GM21723 (cell line): ENCODE measurements at regions not wholly inside any gene's neighbourhood (a gene's known extent, or its start where the extent isn't known, plus 50 kb on each side); places are given as distances from the start of the nearest gene placed in this dataset.
"Not testable (repeated sequence)": the region's sequence is repeated elsewhere in the genome, so short reads cannot be mapped to it uniquely, and the experiment has no call there.

Experiments
- ATAC-seq: cut with Tn5 transposase; IDR thresholded peaks from one replicate; pipeline ENCODE4 v1.9.1; 2021; ENCODE audit warnings: mild to moderate bottlenecking, moderate library complexity; ENCODE audit not compliant: unreplicated experiment

DNA sequence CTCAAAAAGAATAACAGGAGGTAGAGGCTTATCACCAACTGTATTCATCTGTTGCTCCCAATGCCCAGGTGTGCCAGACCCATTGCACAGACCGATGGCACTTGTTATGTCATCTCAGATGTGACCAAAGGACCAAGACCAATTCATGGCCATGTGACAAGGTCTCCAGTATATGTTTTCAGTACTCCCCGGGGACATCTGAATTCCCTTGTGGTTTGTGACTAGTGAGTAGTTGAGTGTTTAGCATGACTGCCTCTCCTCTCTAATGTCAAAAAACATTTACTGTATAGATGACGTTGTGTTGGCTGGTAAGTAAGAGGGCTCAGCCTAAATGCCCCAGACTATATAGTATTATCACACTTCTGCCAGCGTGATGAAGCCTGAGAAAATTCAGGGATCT lies 202.1 kb upstream of the SMIM30 start:
- no peak for ATAC-seq

DNA sequence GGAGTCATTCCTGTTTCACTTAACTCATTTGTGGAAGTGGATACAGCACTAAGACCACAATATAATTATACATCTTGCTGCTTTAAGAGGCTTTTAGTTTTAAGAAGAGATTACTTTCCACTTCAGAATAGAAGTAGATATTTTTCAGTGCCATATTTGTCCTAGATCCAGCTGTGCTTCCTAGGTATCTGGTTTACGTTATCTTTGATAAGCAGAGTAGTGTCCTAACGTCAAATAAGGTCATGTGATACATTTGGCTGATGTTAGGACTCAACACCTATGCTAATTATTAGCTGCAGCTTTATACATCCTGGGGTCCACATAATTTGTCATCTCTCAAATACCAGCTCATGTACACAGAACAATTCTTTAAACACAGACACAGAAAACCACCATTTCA lies 196.2 kb upstream of the SMIM30 start:
- ATAC-seq: no peak

DNA sequence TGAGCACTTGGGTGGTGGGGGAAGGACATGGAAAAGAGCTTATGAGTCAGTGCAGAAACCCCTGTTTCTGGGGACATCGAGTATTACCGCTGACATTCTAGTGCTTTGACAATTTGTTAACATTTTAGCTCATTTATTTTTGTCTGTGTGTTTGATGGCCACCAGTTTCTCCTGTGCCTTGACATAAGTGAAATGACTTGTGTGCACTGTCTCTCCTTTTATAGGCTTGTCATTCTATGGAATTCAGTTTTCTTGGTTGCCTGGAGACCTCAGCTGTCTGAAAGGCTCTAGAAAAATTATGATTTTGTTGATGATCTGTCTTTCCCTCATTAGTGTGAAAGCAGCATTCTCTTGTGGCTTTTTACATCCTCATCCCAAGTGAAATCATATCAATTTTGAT lies 190.0 kb upstream of the SMIM30 start:
- no peak for ATAC-seq

DNA sequence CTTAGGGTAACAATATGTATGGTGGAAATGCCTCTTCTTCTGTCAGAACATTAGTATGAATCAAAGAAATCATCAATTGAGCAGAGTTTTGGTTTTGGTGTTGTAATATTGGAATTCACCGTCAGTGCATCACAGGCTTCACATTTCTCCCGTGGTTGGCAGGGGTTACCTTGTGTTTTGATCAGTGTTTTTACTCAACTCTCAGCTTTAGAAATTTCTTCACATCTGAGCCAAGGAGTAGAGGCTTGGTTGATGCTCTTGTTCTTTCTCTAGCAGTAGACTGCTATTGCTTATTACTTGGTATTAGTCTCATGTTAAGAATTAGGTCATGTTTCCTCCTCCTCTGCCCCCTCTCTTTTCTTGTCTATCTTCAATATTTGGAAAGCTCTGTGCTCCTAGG lies 188.8 kb upstream of the SMIM30 start:
- no peak for ATAC-seq

DNA sequence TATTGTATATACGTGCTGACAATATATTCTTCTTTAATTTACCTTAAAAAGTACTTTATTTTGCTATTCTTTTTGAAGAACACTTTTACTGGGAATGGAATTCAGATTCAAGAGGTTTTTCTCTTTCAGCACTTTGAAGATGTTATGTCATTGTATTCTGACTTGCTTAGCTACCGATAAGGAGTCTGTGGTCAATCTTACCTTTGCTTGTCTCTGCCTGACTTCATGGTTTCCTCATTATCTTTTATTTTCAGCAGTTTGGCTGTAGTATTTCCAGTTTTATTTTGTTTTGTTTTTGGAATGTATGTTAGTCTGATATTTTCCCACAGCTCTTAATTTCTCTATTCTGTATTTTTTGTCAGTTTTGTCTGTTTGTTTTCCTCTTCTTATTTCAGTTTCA lies 187.9 kb upstream of the SMIM30 start:
- ATAC-seq: no peak

DNA sequence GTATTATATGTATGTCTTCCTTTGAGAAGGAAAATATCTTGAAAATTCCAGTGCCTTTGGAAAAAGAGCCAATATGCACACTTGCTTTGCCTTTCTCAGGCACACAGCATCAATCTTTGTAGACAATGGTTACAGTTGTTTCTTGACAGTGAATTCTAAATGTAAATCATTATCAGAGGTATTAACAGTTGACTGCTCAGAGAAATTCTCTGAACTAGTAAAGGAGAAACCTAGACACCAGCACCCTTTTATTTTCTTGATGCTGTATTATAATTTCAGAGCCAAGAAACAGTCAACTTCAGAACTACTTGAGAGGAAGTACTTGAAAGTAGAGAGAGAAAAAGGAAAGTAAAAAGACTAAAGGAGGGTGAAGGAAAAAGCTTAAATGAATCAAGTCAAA lies 185.8 kb upstream of the SMIM30 start:
- no peak for ATAC-seq

DNA sequence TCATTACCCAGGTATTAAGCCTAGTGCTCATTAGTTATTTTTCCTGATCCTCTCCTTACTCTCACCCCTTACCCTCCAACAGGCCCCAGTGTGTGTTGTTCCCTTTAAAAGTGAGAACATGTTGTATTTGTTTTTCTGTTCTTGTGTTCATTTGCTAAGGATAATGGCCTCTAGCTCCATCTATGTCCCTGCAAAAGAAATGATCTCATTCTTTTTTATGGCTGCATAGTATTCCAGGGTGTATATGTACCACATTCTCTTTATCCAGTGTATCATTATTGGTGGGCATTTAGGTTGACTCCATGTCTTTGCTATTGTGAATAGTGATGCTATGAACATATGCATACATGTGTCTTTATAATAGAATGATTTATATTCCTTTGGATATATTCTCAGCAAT lies 185.0 kb upstream of the SMIM30 start:
- ATAC-seq: not testable (repeated sequence)

DNA sequence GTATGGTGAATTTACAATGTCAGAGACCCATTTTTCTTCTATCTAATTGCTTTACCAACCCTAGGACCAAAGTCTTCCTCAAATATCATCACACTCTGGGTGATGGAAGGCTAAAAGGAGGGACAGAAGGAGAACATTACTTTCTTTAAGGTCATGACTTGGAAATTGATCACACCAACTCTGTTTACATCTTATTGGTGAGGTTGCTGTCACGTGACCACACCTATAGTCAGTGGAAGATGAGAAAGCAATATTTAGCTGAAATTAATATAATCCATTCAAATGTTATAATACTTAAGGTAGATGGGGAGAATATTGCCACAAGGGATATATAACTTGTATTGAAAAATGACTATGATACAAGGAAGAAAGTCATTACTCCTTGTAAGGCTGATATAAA lies 183.6 kb upstream of the SMIM30 start:
- no peak for ATAC-seq

DNA sequence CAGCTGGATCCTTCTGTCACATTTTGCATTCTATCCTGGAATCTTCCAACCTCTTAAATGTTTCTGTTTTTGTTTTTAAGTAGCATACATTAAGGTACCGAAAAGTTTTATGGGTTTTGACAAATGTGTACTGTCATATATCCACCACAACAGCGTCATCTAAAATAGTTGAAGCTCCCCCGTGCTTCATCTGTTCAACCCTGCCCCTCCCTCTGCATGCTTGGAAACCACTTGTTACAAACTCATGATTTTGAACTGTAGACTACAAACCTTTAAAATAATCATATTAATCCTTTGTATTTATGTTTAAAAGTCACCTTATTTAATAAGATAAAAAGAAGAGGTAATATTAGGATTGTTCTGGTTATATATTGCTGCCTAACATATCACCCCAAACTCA lies 182.8 kb upstream of the SMIM30 start:
- ATAC-seq: no peak

DNA sequence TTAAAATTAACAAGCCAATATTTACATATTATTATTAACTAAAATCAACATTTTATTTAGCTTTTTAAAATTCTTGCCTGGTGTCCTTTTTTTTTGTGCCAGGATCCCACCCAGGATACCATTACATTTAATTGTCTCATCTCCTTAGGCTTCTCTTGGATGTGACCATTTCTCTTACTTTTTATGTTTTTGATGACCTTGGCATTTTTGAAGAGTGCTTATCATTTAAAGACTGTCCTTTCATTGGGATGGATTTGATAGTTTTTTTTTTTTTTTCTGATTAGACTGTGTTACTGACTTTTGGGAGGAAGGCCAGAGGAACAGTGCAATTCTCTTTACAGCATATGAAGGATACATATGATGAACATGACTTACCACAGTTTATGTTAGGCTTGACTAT lies 181.4 kb upstream of the SMIM30 start:
- no peak for ATAC-seq

DNA sequence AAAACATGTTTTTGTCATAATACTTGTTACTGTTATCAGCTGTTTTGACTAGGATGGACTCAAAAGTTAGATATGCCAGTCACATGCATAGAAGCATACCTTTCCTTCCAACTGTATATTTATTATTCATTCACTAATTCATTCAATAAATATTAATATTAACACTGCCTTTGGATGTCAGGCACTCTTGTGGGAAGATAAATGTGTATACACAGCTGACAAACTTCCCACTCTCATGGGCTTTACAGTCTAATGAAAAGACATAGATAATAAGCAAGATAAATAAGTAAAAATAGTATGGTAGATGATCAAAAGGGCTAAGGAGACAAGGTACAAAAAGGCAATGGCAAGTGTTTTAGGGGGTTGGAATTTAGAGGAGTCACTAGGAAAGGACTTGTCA lies 180.1 kb upstream of the SMIM30 start:
- ATAC-seq: no peak

DNA sequence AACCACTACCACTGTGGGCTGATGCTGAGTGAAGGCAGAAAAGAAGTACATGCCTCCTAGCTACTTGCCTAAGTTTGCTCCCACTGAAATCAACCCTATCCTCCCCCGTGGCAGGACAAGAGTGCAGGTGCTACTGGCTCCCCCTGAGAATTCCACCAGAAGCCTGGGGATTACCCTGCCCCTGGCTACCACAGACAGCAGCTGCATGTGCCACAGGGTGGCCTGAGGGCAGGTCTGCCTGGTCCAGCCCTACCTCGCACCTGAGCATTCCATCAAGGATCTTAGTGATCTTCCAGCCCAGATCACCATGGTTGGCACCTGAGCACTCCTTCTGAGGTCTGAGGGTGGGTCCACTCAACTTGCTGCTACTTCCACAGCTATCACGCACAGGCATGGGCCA lies 176.4 kb upstream of the SMIM30 start:
- no peak for ATAC-seq

DNA sequence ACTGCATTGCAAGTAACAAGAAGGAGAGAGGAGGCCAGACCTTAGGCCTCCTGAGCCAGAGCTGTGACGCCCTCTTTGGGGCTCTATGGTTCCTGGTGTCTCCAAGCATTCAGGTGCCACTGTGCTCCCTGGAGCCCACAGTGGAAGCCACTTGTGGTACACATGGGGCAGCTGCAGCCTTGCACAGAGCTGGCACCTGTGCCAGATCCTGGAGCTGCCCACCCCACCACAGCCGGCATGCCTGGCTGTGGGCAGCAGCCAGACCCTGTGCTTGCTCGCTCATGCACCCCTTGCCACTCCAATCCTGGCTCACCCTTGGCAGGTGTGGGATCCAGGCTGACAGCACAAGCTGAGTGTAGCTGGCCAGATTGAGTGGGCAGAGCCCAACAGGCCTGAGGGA lies 173.8 kb upstream of the SMIM30 start:
- no peak for ATAC-seq

DNA sequence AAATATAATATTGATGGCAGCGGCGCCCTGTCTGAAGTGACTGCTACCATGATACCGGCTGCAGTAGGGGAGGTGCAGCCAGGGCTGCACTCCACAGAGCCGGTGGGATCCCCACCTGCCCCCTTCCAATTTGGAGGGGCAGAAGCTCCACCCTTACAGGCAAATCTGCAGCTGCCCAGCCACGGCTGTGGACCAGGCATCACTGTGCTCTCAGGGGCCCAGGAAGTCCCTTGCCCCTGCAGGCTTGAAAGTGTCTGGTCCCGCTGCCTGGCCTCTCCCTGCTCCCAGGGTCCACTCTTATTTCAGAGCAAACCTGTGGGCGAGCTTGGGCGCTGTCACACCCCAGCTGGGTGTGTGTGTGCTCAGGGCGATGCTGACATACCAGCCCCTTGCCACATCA lies 172.7 kb upstream of the SMIM30 start:
- no peak for ATAC-seq

DNA sequence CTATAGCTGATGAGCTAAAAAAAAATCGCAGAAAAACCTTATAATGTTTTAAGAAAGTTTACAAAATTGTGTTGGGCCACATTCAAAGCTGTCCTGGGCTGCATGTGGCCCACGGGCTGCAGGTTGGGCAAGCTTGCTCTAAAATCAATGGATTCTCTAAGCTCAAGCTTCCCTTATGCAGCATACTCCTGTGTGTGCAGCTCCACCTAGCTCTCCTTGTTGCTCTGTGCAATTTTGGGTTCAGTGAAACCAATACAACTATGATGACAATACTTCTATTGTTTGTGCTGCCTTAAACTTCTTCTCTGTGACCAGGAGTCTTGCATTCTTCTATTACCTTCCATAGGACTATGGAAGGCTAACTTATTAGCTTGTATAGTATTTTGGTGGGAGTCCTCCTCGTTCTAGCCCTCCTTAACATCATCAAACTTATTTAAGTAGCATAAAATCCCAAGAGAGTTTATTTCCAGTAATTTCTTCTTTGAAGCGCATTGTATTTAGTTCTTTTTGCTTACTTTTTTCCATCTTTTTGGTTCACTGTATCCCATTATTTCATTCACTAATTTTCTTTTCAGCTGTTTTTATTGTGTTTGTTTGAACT lies 170.9 kb upstream of the SMIM30 start:
- ATAC-seq: peak; percentile 67

DNA sequence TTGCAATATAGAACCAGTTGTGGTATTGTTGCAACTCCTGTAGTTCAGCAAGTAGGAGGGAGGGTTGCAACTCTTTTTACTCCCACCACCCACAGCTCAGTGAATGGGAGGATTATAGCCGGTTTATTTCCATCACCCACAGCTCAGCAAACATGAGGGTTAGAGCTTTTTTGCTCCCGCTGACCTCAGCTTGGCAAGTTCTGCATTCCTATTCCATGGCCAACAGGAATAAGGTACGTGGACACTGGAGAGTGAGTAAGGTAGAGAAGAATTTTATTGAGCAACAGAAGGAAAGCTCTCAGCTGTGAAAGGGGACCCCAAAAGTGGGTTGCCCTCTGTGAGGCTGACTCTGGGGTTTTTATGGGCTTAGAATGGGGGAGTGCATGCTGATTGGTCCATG lies 167.1 kb upstream of the SMIM30 start:
- no peak for ATAC-seq

DNA sequence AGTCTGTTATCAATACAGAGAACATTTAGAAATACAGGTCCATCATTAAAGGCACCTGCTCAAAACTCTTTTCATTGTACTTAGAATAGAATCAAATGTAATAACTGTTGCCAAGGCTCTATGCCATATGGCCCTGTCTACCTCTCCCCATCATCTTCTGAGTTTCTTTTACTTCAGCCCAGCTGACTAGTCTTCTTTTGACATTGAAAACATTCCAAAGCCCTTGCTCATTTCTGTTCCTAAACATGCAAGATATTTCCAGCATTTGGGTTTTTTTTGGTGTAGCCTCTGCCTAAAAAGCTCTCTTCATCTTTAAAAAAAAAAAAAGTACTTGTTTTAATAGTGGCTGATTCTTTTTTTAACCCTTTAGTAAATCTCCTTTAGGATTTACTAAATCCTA lies 165.5 kb upstream of the SMIM30 start:
- ATAC-seq: no peak

DNA sequence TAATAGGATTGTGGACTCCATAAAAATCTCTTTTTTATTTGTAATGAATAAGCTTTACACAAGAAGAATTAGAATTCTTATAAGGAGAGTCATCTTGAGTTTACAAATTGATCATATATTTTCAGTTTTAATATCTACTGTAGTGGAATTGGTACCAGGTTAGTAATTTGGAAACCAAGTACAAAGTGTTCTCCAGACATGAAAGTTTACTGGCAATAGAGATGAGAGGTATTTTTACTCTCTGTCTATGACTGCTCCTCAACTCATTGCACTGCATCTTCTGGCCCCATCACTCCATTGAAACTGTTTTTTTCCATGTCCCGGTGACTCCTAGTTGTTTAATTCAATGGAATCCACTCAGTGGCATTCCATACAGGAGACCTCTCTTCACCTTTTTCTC lies 164.5 kb upstream of the SMIM30 start:
- no peak for ATAC-seq

DNA sequence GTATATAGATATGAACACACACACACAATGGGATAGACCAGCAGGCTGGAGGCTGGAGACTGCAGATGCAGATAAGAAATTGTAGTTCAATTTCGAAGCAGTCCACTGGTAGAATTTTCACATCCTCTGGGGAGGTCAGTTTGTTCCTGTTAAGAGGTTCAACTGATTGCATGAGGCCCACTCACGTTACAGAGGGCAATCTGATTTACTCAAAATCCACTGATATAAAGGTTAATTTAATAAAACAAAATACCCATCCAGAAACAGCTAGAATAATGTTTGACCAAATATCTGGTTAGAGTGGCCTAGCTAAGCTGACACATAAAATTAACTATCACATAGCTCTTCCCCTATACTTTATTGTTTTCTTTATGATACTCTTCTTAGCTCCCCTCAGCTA lies 162.9 kb upstream of the SMIM30 start:
- no peak for ATAC-seq

DNA sequence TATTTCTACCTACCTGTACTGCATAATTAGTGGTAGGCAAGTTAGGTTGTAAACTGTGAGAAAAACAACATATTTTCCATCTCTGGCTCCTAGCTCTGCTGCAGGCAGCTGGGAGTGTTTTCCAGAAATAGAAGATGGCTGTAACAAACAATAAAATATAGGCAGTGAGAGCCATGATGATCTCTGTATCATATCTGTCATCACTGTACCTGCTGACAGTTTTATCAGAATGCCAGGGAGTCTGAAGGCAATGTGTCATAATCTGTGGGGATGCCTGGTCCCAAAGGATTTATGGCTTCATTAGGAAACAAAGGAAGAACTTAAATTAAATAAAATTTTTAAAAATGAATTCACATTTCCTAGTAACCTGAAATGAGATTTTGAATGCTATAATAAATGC lies 160.9 kb upstream of the SMIM30 start:
- ATAC-seq: no peak

DNA sequence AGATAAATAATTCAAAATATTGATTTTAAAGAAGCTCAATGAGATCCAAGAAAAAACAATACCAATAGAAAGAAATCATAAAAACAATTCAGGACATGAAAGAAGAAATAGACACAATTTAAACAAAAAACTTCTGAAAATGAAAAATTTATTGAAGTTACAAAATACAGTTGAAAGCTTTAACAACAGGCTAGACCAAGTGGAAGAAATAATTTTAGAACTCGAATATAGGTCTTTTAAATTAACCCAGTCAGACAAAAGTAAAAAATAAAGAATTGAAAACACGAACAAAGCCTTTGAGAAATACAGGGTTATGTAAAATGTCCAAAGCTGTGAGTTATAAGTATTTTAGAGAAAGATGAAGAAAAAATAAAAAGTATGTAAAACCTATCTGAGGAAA lies 152.4 kb upstream of the SMIM30 start:
- ATAC-seq: no peak

DNA sequence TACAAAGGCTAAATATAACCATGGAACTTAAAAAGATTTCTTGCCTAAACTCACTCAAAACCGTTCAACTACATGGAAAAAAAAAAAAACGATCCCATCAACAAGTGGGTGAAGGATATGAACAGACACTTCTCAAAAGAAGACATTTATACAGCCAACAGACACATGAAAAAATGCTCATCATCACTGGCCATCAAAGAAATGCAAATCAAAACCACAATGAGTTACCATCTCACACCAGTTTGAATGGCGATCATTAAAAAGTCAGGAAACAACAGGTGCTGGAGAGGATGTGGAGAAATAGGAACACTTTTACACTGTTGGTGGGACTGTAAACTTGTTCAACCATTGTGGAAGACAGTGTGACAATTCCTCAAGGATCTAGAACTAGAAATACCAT lies 151.2 kb upstream of the SMIM30 start:
- ATAC-seq: not testable (repeated sequence)

DNA sequence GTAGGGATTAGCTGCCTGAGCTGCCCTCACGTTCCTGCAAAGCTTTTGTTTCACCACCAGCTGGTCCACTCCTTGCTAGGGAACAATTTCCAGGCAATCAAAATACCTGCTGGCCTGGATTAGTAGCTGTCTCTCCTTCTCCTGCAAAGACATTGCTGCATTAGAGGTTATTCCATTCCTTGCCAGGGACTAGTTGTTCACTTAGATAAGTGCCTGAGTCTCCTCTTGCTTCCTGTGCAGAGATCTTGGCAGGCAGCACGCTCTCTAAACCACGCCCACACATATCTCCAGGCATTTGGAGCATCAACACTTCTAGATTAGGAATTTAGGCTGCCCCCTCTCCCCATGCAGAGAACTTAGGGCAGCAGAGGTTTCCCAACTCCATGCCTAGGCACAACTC lies 150.4 kb upstream of the SMIM30 start:
- ATAC-seq: no peak

DNA sequence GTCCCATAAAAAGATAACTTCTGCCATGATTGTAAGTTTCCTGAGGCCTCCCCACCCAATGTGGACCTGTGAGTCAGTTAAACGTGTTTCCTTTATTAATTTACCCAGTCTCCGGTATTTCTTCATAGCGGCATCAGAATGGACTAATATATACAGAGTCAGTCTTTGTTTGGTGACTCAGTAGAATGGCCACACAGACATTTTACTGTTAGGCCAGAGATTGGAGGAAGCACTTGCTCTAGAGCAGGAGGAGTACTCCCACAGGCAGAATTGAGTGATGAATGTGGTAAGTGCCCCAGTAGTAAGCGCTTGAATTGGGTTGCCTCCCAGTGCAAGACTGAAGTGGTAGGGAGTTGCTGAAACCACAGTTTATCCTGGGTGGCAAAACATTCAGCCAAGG lies 149.5 kb upstream of the SMIM30 start:
- ATAC-seq: no peak
